Ascending aorta (tissue), 2 donors: ENCODE measurements at regions not wholly inside any gene's neighbourhood (a gene's known extent, or its start where the extent isn't known, plus 50 kb on each side); places are given as distances from the start of the nearest gene placed in this dataset.

ENCODE experiments used
- DNase-seq, 2 donors: peaks; one replicate each; pipeline ENCODE4 v3.0.0-alpha.2; 2019; ENCODE audit warnings: low spot score in 2 of 2
- H3K27ac ChIP-seq, 2 donors: fragments of 200-600 bp; sonication (generic); one replicate each; pipeline ENCODE4 v1.5.1; 2016 to 2017; ENCODE audit warnings: mild to moderate bottlenecking in 1 of 2
- H3K27me3 ChIP-seq: fragments of 200-600 bp; sonication (generic); one replicate; pipeline ENCODE4 v1.5.1; 2017
- H3K36me3 ChIP-seq, 2 donors: fragments of 200-600 bp; sonication (generic); one replicate each; pipeline ENCODE4 v1.5.1; 2016
- H3K4me1 ChIP-seq, 2 donors: fragments of 200-600 bp; sonication (generic); one replicate each; pipeline ENCODE4 v1.5.1; 2016 to 2017; ENCODE audit warnings: mild to moderate bottlenecking in 1 of 2
- H3K4me3 ChIP-seq, 2 donors: fragments of 200-600 bp; sonication (generic); one replicate each; pipeline ENCODE4 v1.5.1; 2016 to 2017; ENCODE audit warnings: mild to moderate bottlenecking in 1 of 2
- H3K9me3 ChIP-seq, 2 donors: fragments of 200-600 bp; sonication (generic); one replicate each; pipeline ENCODE4 v1.5.1; 2016
- intact Hi-C: fragments of 100-400 bp; cut with DNase I; formaldehyde crosslinking; loops from one replicate; pipeline ENCODE4 v1.15.1; 2023
- TF ChIP-seq, protein P1 (sequence below), 3 experiments: fragments of 200-600 bp in 2 of 3; fragments of 450-650 bp in 1 of 3; sonication (generic) in 2 of 3; IDR thresholded peaks; one replicate each; pipeline ENCODE4 v1.5.1; 2016 to 2019; ENCODE audit warnings: antibody characterized with exemption in 3 of 3, mild to moderate bottlenecking in 1 of 3, moderate library complexity in 1 of 3

DNA sequence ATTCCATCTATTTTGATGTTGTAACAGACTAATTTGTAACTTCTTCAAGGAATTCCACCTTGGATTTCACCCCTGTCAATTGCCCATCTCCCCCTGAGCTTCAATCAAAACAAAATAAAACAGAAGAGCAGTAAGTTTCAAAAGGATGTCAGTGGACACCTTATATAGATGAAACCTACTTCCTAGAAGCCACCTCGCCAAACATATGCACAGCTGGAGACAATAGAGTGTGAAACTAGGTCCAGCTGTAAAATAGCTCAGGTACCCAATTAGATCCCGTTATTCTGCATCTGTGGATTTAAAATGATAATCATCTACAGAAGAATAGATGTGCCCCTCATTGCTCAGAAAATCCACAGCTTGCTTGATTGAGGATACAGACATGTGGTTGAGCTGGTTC is 598.6 kb downstream of the SH2D4B start:
- Histone ChIP-seq H3K36me3 (no peaks in the 10 kb centered on the region), H3K4me3 (no peak overlapping the region), H3K27me3 (no peaks in the 10 kb centered on the region), H3K27ac (no peak overlapping the region), H3K9me3 (no peaks in the 10 kb centered on the region), H3K4me1 (no peaks in the 10 kb centered on the region)
- intact Hi-C loops = no loop called here
- TF ChIP-seq, protein P1, sequence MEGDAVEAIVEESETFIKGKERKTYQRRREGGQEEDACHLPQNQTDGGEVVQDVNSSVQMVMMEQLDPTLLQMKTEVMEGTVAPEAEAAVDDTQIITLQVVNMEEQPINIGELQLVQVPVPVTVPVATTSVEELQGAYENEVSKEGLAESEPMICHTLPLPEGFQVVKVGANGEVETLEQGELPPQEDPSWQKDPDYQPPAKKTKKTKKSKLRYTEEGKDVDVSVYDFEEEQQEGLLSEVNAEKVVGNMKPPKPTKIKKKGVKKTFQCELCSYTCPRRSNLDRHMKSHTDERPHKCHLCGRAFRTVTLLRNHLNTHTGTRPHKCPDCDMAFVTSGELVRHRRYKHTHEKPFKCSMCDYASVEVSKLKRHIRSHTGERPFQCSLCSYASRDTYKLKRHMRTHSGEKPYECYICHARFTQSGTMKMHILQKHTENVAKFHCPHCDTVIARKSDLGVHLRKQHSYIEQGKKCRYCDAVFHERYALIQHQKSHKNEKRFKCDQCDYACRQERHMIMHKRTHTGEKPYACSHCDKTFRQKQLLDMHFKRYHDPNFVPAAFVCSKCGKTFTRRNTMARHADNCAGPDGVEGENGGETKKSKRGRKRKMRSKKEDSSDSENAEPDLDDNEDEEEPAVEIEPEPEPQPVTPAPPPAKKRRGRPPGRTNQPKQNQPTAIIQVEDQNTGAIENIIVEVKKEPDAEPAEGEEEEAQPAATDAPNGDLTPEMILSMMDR (IDR thresholded peaks at IDR 0.05) = no peak
- no peak for DNase-seq

DNA sequence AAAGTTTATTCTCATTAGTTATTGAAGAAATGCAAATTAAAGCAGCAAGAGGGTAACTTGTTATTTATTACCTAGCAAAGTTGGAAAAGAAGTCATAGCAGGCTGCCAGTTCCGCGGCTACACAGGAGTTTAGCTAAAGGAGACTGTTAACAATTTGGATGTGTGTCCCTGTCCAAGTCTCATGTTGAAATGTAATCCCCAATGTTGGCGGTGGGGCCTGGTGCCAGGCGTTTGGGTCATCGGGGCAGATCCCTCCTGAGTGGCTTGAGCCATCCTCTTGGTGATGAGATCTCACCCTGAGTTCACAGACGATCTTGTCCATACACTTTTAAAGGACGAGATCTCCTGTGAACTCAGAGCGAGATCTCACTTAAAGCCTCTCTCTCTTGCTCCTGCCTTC is 608.3 kb downstream of the SH2D4B start:
- no peaks in the 10 kb centered on the region for H3K9me3 ChIP-seq
- intact Hi-C loops = no loop called here
- DNase-seq = no peak
- no peaks in the 10 kb centered on the region for H3K4me1 ChIP-seq
- H3K36me3 ChIP-seq = no peaks in the 10 kb centered on the region
- H3K27me3 ChIP-seq = no peaks in the 10 kb centered on the region
- no peak overlapping the region for H3K27ac ChIP-seq
- TF ChIP-seq, protein P1 (IDR thresholded peaks at IDR 0.05) = no peak
- no peak overlapping the region for H3K4me3 ChIP-seq

DNA sequence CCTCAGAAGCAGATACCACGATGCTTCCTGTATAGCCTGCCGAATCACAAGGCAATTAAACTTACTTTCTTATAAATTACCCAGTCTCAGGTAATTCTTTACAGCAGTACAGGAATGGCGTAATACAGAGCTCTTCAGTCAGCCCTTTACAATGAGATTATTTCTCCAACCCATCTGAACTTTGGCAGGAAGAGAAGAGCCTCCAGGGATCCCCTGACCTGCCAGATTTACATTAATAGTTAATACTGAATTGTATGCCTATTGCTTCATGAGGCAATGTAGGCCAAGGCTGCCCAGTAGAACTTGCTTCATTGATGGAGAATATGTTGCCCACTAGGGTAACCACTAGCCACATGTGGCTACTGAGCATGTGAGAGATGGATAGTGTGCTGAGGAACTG is 608.7 kb downstream of the SH2D4B start:
- no peak overlapping the region for H3K27ac ChIP-seq
- H3K4me3 ChIP-seq = no peak overlapping the region
- TF ChIP-seq, protein P1 (IDR thresholded peaks at IDR 0.05) = no peak
- H3K27me3 ChIP-seq = no peaks in the 10 kb centered on the region
- no peak for DNase-seq
- no peaks in the 10 kb centered on the region for H3K4me1 ChIP-seq
- no peaks in the 10 kb centered on the region for H3K9me3 ChIP-seq
- intact Hi-C loops = no loop called here
- no peaks in the 10 kb centered on the region for H3K36me3 ChIP-seq

DNA sequence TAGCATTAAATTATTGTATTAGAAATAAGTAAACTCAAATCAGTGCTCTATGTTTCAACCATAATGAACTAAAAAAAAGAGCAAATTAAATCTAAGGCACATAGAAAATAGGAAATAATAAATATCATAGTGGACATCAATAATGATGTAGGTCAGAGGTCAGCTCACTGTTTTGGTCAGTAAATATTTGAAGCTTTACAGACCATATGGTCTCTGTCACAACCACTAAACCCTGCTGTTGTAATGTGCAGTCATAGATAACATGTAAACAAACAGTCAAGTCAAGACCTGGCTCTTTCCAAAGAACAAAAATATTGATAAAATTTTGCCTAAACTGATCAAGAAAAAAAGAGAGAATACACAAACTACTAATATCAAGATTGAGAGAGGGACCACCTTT is 615.0 kb downstream of the SH2D4B start:
- Histone ChIP-seq H3K27me3 (no peaks in the 10 kb centered on the region), H3K27ac (no peak overlapping the region), H3K36me3 (no peaks in the 10 kb centered on the region), H3K4me3 (no peak overlapping the region), H3K4me1 (no peaks in the 10 kb centered on the region), H3K9me3 (no peaks in the 10 kb centered on the region)
- intact Hi-C loops = no loop called here
- TF ChIP-seq, protein P1 (IDR thresholded peaks at IDR 0.05) = no peak
- no peak for DNase-seq

DNA sequence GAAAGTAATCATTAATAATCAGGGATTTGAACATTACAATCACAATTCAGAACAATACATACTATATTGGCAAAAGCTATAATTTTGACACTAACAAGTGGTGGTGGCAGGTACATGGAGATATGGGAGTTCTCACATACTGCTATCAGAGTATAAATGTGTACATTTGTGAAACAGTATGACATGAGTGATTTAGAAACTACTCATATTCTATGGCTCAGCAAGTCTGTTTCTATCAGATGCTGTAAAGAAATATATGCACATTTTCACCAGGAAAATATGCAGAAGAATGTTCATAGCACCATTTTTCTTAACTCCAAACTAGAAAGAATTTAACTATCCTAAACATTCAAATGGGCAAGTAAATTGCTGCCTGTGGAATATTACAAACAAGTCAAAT is 620.0 kb downstream of the SH2D4B start:
- TF ChIP-seq, protein P1 (IDR thresholded peaks at IDR 0.05) = no peak
- no peaks in the 10 kb centered on the region for H3K9me3 ChIP-seq
- H3K36me3 ChIP-seq = no peaks in the 10 kb centered on the region
- no peaks in the 10 kb centered on the region for H3K27me3 ChIP-seq
- no peaks in the 10 kb centered on the region for H3K4me1 ChIP-seq
- H3K27ac ChIP-seq = no peak overlapping the region
- intact Hi-C loops = no loop called here
- no peak overlapping the region for H3K4me3 ChIP-seq
- DNase-seq = no peak

GRCh38 chr10:81177651-81178244 is 640.0 kb downstream of the SH2D4B start:
- Histone ChIP-seq H3K9me3 (no peaks in the 10 kb centered on the region), H3K27ac (no peak overlapping the region), H3K27me3 (no peaks in the 10 kb centered on the region), H3K4me3 (no peak overlapping the region), H3K4me1 (no peaks in the 10 kb centered on the region), H3K36me3 (no peaks in the 10 kb centered on the region)
- DNase-seq = no peak
- TF ChIP-seq, protein P1 (IDR thresholded peaks at IDR 0.05) = no peak
- intact Hi-C loops = no loop called here
